ENCODE measurements at regions not wholly inside any gene's neighbourhood (a gene's known extent, or its start where the extent isn't known, plus 50 kb on each side); places are given as distances from the start of the nearest gene placed in this dataset.

DNA sequence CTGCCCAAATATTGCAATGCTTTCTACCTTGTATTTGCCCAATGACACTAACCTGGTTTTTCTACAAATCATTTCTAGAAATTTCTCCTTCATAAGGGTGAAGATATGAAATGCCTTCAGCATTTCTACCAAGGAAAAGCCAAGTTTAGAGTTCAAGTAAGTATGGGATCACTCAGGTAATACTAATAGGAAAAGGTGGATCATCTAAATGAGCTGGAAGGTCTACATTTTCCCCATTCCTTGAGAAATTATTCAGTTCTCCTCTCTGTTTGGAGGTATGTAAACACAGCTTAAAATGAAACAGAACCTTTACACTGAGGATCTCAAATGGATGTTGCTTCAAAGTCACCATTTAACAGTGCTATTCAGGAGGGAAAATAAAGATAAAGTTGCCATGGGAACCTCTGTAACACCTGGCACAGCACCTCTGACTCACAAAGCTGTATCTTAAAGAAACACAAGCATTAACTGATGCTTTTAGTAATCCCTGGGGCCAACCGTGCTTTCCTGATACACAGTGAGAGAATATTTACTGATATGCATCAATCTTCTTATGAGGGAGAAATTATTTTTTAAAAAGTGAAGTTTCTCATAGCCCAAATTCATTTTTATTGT is 161.3 kb downstream of the DRD1 start:
- Histone ChIP-seq H3K9me3 (ENCODE audit: control insufficient read depth, insufficient read depth, low read length) (no peaks in the 10 kb centered on the region), H4K20me1 (ENCODE audit: control insufficient read depth, insufficient read depth, low read depth, low read length) (no peaks in the 10 kb centered on the region), H3K9me2 (replicated peaks; ENCODE audit: control insufficient read depth, low read length) (no peaks in the 10 kb centered on the region), H3K36me3 (ENCODE audit: control insufficient read depth, low read length) (no peaks in the 10 kb centered on the region), H3K79me2 (ENCODE audit: control insufficient read depth, low read length) (no peaks in the 10 kb centered on the region), H3K4me3 (ENCODE audit: low read length) (no peak overlapping the region), H3F3A (ENCODE audit: control insufficient read depth, insufficient read depth) (no peaks in the 10 kb centered on the region), H3K4me1 (ENCODE audit: control insufficient read depth, low read length) (peaks cover 5% of the 10 kb centered on the region), H3K27me3 (ENCODE audit: control insufficient read depth, low read length) (no peaks in the 10 kb centered on the region), H3K4me2 (ENCODE audit: low read length) (no peak overlapping the region), H3K27ac (ENCODE audit: low read depth, low read length) (no peak overlapping the region)
- TF ChIP-seq CTCF (IDR thresholded peaks at IDR 0.05; ENCODE audit: low read depth, low read length, poor library complexity, severe bottlenecking), result no peak
- TF ChIP-seq EZH2phosphoT487 (IDR thresholded peaks at IDR 0.05; ENCODE audit: borderline replicate concordance, low read length), result no peak

GRCh38 chr5:175281714-175282113 is 162.3 kb downstream of the DRD1 start:
- Histone ChIP-seq H3K36me3 (ENCODE audit: control insufficient read depth, low read length) (no peaks in the 10 kb centered on the region), H3K79me2 (ENCODE audit: control insufficient read depth, low read length) (no peaks in the 10 kb centered on the region), H3K4me1 (ENCODE audit: control insufficient read depth, low read length) (peaks cover 5% of the 10 kb centered on the region), H3K9me2 (replicated peaks; ENCODE audit: control insufficient read depth, low read length) (no peaks in the 10 kb centered on the region), H3K9me3 (ENCODE audit: control insufficient read depth, insufficient read depth, low read length) (no peaks in the 10 kb centered on the region), H3K27me3 (ENCODE audit: control insufficient read depth, low read length) (no peaks in the 10 kb centered on the region), H3F3A (ENCODE audit: control insufficient read depth, insufficient read depth) (no peaks in the 10 kb centered on the region), H3K27ac (ENCODE audit: low read depth, low read length) (no peak overlapping the region), H3K4me2 (ENCODE audit: low read length) (no peak overlapping the region), H4K20me1 (ENCODE audit: control insufficient read depth, insufficient read depth, low read depth, low read length) (no peaks in the 10 kb centered on the region), H3K4me3 (ENCODE audit: low read length) (no peak overlapping the region)
- TF ChIP-seq EZH2phosphoT487 (IDR thresholded peaks at IDR 0.05; ENCODE audit: borderline replicate concordance, low read length), result no peak
- TF ChIP-seq CTCF (IDR thresholded peaks at IDR 0.05; ENCODE audit: low read depth, low read length, poor library complexity, severe bottlenecking), result no peak

DNA sequence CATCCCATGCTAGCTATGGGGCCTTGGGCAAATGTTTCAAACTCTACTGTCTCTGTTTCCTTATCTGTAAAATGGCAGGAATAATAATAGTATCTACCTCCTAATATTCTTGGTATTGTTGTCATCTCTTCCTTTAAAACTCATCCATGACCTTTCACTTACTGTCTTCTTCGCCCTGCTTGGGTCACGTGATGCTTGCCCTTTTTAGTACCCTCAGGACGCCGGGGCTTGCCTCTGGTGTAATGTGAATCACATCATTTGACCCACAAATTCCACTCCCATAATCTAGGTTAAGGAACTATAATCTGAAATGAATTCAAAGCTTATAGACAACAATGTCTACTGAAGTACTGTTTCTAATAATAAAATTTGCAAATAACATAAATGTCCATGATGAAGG is 162.7 kb downstream of the DRD1 start:
- H3F3A ChIP-seq (ENCODE audit: control insufficient read depth, insufficient read depth), result no peaks in the 10 kb centered on the region
- H3K9me2 ChIP-seq (replicated peaks; ENCODE audit: control insufficient read depth, low read length), result no peaks in the 10 kb centered on the region
- no peaks in the 10 kb centered on the region for H4K20me1 ChIP-seq (ENCODE audit: control insufficient read depth, insufficient read depth, low read depth, low read length)
- H3K4me2 ChIP-seq (ENCODE audit: low read length), result no peak overlapping the region
- H3K27ac ChIP-seq (ENCODE audit: low read depth, low read length), result no peak overlapping the region
- H3K4me3 ChIP-seq (ENCODE audit: low read length), result no peak overlapping the region
- TF ChIP-seq EZH2phosphoT487 (IDR thresholded peaks at IDR 0.05; ENCODE audit: borderline replicate concordance, low read length), result no peak
- TF ChIP-seq CTCF (IDR thresholded peaks at IDR 0.05; ENCODE audit: low read depth, low read length, poor library complexity, severe bottlenecking), result no peak
- H3K27me3 ChIP-seq (ENCODE audit: control insufficient read depth, low read length), result no peaks in the 10 kb centered on the region
- no peaks in the 10 kb centered on the region for H3K36me3 ChIP-seq (ENCODE audit: control insufficient read depth, low read length)
- H3K9me3 ChIP-seq (ENCODE audit: control insufficient read depth, insufficient read depth, low read length), result no peaks in the 10 kb centered on the region
- no peaks in the 10 kb centered on the region for H3K79me2 ChIP-seq (ENCODE audit: control insufficient read depth, low read length)
- H3K4me1 ChIP-seq (ENCODE audit: control insufficient read depth, low read length), result peaks cover 5% of the 10 kb centered on the region

Measured in DOHH2 (cell line).